HepG2 (cell line): ENCODE measurements at regions not wholly inside any gene's neighbourhood (a gene's known extent, or its start where the extent isn't known, plus 50 kb on each side); places are given as distances from the start of the nearest gene placed in this dataset.

Experiments used
- ATAC-seq: fragments of 200-7000 bp; cut with Tn5 transposase; 3 replicates; pipeline ENCODE4 v1.9.1; 2020; ENCODE audit warnings: mild to moderate bottlenecking, moderate library complexity
- BruUV-seq: library from RNA; stranded (reverse); fragments of 400-500 nt; replicated peaks from 2 replicates; lab custom pipeline; 2021; lab: Mats Ljungman, UMichigan
- CTCF ChIA-PET: fragments of 300-600 bp; formaldehyde crosslinking; extraction: SDS; loops from one replicate; lab custom pipeline; 2021; ENCODE audit warnings: low total read pairs, inconsistent platforms, low intra/inter-chr PET ratio; lab: Yijun Ruan, JAX
- POLR2A ChIA-PET: fragments of 350-600 bp; sonication (Branson Sonifier 250); formaldehyde crosslinking; loops from one replicate; lab custom pipeline; 2020; ENCODE audit warnings: antibody characterized with exemption, inconsistent platforms; lab: Yijun Ruan, JAX
- DNase-seq: peaks from one replicate; pipeline ENCODE4 v3.0.0-alpha.2; 2015; ENCODE audit warnings: low spot score
- FAIRE-seq: peaks from 3 replicates; lab custom pipeline; 2011; peaks lifted over from hg19 to GRCh38; lab: Jason Lieb, UNC
- H2AFZ ChIP-seq: one replicate; pipeline ENCODE4 v1.6.1; 2011; ENCODE audit warnings: low read length, inconsistent platforms
- H3K27ac ChIP-seq: fragments of 300-600 bp; 3 replicates; pipeline ENCODE4 v1.8.0; 2011; ENCODE audit warnings: mixed run types, mild to moderate bottlenecking, mixed read lengths, low read length, inconsistent platforms; ENCODE audit not compliant: insufficient read depth; ENCODE audit errors: extremely low read length
- H3K27me3 ChIP-seq, 2 experiments: fragments of 200-600 bp in 1 of 2; 2 replicates in 1 of 2; 3 replicates in 1 of 2; pipeline versions ENCODE4 v1.6.0 to v1.8.0; 2011; ENCODE audit warnings: low read length in 2 of 2, mild to moderate bottlenecking in 2 of 2, moderate library complexity in 2 of 2, inconsistent platforms in 1 of 2; ENCODE audit not compliant: insufficient read depth in 2 of 2, control insufficient read depth in 1 of 2
- H3K36me3 ChIP-seq, 2 experiments: fragments of 200-600 bp in 1 of 2; replicated peaks in 1 of 2; 2 replicates in 1 of 2; 3 replicates in 1 of 2; pipeline versions ENCODE4 v1.5.1 to v1.8.0; 2011; ENCODE audit warnings: low read length in 2 of 2, inconsistent platforms in 1 of 2; ENCODE audit not compliant: insufficient read depth in 2 of 2, control insufficient read depth in 1 of 2
- H3K4me1 ChIP-seq: 2 replicates; pipeline ENCODE4 v1.5.1; 2012; ENCODE audit warnings: low read length, inconsistent platforms; ENCODE audit not compliant: insufficient read depth
- H3K4me2 ChIP-seq: 2 replicates; pipeline ENCODE4 v1.6.0; 2011; ENCODE audit warnings: low read depth, low read length, inconsistent platforms
- H3K4me3 ChIP-seq, 3 experiments: fragments of 200-600 bp in 1 of 3; sonication (generic), shearing (Covaris generic) in 1 of 3; replicated peaks in 1 of 3; 2 replicates each; pipeline ENCODE4 v1.5.1; 2011 to 2016; ENCODE audit warnings: low read length in 3 of 3, inconsistent platforms in 2 of 3, low read depth in 2 of 3, mild to moderate bottlenecking in 2 of 3, control low read depth in 1 of 3, mixed read lengths in 1 of 3; ENCODE audit not compliant: insufficient read depth in 1 of 3
- H3K79me2 ChIP-seq: one replicate; pipeline ENCODE4 v1.6.1; 2011; ENCODE audit warnings: low read length, inconsistent platforms; ENCODE audit not compliant: insufficient read depth
- H3K9ac ChIP-seq: 2 replicates; pipeline ENCODE4 v1.6.0; 2011; ENCODE audit warnings: mild to moderate bottlenecking, low read depth, low read length, inconsistent platforms; ENCODE audit not compliant: insufficient read depth
- H3K9me3 ChIP-seq: 2 replicates; pipeline ENCODE4 v1.5.1; 2012; ENCODE audit warnings: mild to moderate bottlenecking, low read length
- H4K20me1 ChIP-seq: 2 replicates; pipeline ENCODE4 v1.6.0; 2011; ENCODE audit warnings: inconsistent platforms, mild to moderate bottlenecking, low read length, moderate library complexity; ENCODE audit not compliant: insufficient read depth
- AKAP8 ChIP-seq: sonication (generic); formaldehyde crosslinking; IDR thresholded peaks from 2 replicates; pipeline ENCODE4 v1.5.1; 2020; ENCODE audit warnings: mild to moderate bottlenecking, missing genetic modification reagents
- ATF6 ChIP-seq: sonication (generic); formaldehyde crosslinking; conservative IDR thresholded peaks from 2 replicates; pipeline ENCODE4 v1.4.0; 2020; ENCODE audit warnings: missing genetic modification reagents
- BRCA1 ChIP-seq: sonication (generic); formaldehyde crosslinking; IDR thresholded peaks from 2 replicates; pipeline ENCODE4 v1.4.0; 2020; ENCODE audit warnings: missing genetic modification reagents
- ELF4 ChIP-seq: sonication (generic); formaldehyde crosslinking; IDR thresholded peaks from 2 replicates; pipeline ENCODE4 v1.5.0; 2020; ENCODE audit warnings: missing genetic modification reagents, mild to moderate bottlenecking, moderate library complexity, borderline replicate concordance
- GRHL1 ChIP-seq: sonication (generic); formaldehyde crosslinking; conservative IDR thresholded peaks from 2 replicates; pipeline ENCODE4 v1.8.0; 2022; ENCODE audit warnings: missing genetic modification reagents
- IRF9 ChIP-seq: sonication (generic); formaldehyde crosslinking; IDR thresholded peaks from 2 replicates; pipeline ENCODE4 v1.8.0; 2022; ENCODE audit warnings: missing genetic modification reagents, mild to moderate bottlenecking, borderline replicate concordance
- MEIS2 ChIP-seq: sonication (generic); formaldehyde crosslinking; IDR thresholded peaks from 2 replicates; pipeline ENCODE4 v1.9.0; 2021; ENCODE audit warnings: mild to moderate bottlenecking, missing genetic modification reagents
- MYC ChIP-seq: sonication (generic); formaldehyde crosslinking; IDR thresholded peaks from 2 replicates; pipeline ENCODE4 v1.9.0; 2021; ENCODE audit warnings: missing genetic modification reagents, borderline replicate concordance
- PCBP1 ChIP-seq: fragments of 200-400 bp; formaldehyde crosslinking; IDR thresholded peaks from 2 replicates; pipeline ENCODE4 v1.6.1; 2017; ENCODE audit warnings: mild to moderate bottlenecking, low read depth, low read length, borderline replicate concordance
- PPARG ChIP-seq: conservative IDR thresholded peaks from 2 replicates; pipeline ENCODE4 v1.6.1; 2016; ENCODE audit warnings: missing biosample characterization, missing genetic modification reagents
- PREB ChIP-seq: sonication (generic); formaldehyde crosslinking; IDR thresholded peaks from 2 replicates; pipeline ENCODE4 v1.4.0; 2020; ENCODE audit warnings: missing genetic modification reagents
- SAFB2 ChIP-seq: sonication (generic); formaldehyde crosslinking; IDR thresholded peaks from 2 replicates; pipeline ENCODE4 v1.5.1; 2020; ENCODE audit warnings: missing genetic modification reagents, low read depth, mild to moderate bottlenecking, borderline replicate concordance
- STAT5B ChIP-seq: sonication (generic); formaldehyde crosslinking; IDR thresholded peaks from 2 replicates; pipeline ENCODE4 v1.4.0; 2020; ENCODE audit warnings: missing genetic modification reagents
- ZNF335 ChIP-seq: sonication (generic); formaldehyde crosslinking; IDR thresholded peaks from 2 replicates; pipeline ENCODE4 v1.4.0; 2020; ENCODE audit warnings: missing genetic modification reagents
- ZNF33B ChIP-seq: sonication (generic); formaldehyde crosslinking; IDR thresholded peaks from 2 replicates; pipeline ENCODE4 v1.5.1; 2020; ENCODE audit warnings: mild to moderate bottlenecking, missing genetic modification reagents
- WGBS: methylation state at CpG from one replicate; pipeline ENCODE4 v1.1.6; 2017; ENCODE audit warnings: low lambda C conversion rate; 5-methylcytosine and 5-hydroxymethylcytosine counted together
- in situ Hi-C: cut with HindIII; loops from 2 replicates; pipeline ENCODE4 v1.10.0; 2017; ENCODE audit warnings: low pct_unique_long_range_greater_than_20kb; ENCODE audit not compliant: extremely low pct_ligation_motif_present
- intact Hi-C: fragments of 100-400 bp; cut with micrococcal nuclease; formaldehyde crosslinking; loops from one replicate; pipeline ENCODE4 v1.10.0; 2022; ENCODE audit not compliant: unreplicated experiment

- Histone ChIP-seq H3K27ac (no peak overlapping the region), H3K79me2 (no peaks in the 10 kb centered on the region), H3K4me3 (no peak overlapping the region), H3K4me2 (no peak overlapping the region), H3K4me1 (no peaks in the 10 kb centered on the region), H3K9me3 (no peaks in the 10 kb centered on the region), H4K20me1 (no peaks in the 10 kb centered on the region), H3K36me3 (no peaks in the 10 kb centered on the region), H3K27me3 (no peaks in the 10 kb centered on the region), H2AFZ (no peak overlapping the region), H3K9ac (no peak overlapping the region)
- no peak for ATAC-seq
- DNase-seq: no peak
- no TSS peak for BruUV-seq
- 0% methylated on average over 2 of the region's 2 CpGs for WGBS
- ChIA-PET POLR2A (no interaction called here), CTCF (no interaction called here)
- in situ Hi-C loops: no loop called here
- no peak for FAIRE-seq
- intact Hi-C loops: no loop called here
- TF ChIP-seq IRF9 (CRISPR knock-in tag): no peak
- no peak for TF ChIP-seq SAFB2 (CRISPR knock-in tag)
- no peak for TF ChIP-seq ATF6 (CRISPR knock-in tag)
- TF ChIP-seq GRHL1 (CRISPR knock-in tag): no peak
- no peak for TF ChIP-seq PCBP1
- no peak for TF ChIP-seq MYC
- TF ChIP-seq ZNF33B (CRISPR knock-in tag): no peak
- no peak for TF ChIP-seq BRCA1 (CRISPR knock-in tag)
- no peak for TF ChIP-seq AKAP8
- no peak for TF ChIP-seq PREB
- TF ChIP-seq STAT5B (CRISPR knock-in tag): no peak
- TF ChIP-seq ZNF335 (CRISPR knock-in tag): no peak
- TF ChIP-seq ELF4 (CRISPR knock-in tag): no peak
- no peak for TF ChIP-seq MEIS2
- TF ChIP-seq PPARG (CRISPR knock-in tag): no peak
Measured at GRCh38 chr3:117709108-117709507, 999.5 kb downstream of the TUSC7 start.
